Osteocyte (in vitro differentiated cells): ENCODE measurements at regions not wholly inside any gene's neighbourhood (a gene's known extent, or its start where the extent isn't known, plus 50 kb on each side); places are given as distances from the start of the nearest gene placed in this dataset.
"Not testable (repeated sequence)": the region's sequence is repeated elsewhere in the genome, so short reads cannot be mapped to it uniquely, and the experiment has no call there.

Experiments
- DNase-seq: peaks from one replicate; pipeline ENCODE4 v3.0.0; 2021; ENCODE audit warnings: mixed read lengths; ENCODE audit not compliant: unreplicated experiment; ENCODE audit errors: extremely low spot score
- H3K27ac Mint-ChIP-seq: one replicate; pipeline ENCODE4 v1.8.0; 2021; ENCODE audit warnings: mild to moderate bottlenecking, mixed read lengths; ENCODE audit not compliant: unreplicated experiment
- H3K27me3 Mint-ChIP-seq: one replicate; pipeline ENCODE4 v1.8.0; 2021; ENCODE audit warnings: mixed read lengths; ENCODE audit not compliant: unreplicated experiment
- H3K36me3 Mint-ChIP-seq: one replicate; pipeline ENCODE4 v1.8.0; 2021; ENCODE audit warnings: mixed read lengths; ENCODE audit not compliant: unreplicated experiment
- H3K4me1 Mint-ChIP-seq: one replicate; pipeline ENCODE4 v1.8.0; 2021; ENCODE audit warnings: mixed read lengths; ENCODE audit not compliant: unreplicated experiment
- H3K4me3 Mint-ChIP-seq: one replicate; pipeline ENCODE4 v1.8.0; 2021; ENCODE audit warnings: mild to moderate bottlenecking, moderate library complexity, mixed read lengths; ENCODE audit not compliant: unreplicated experiment
- H3K9me3 Mint-ChIP-seq: one replicate; pipeline ENCODE4 v1.8.0; 2021; ENCODE audit warnings: mixed read lengths; ENCODE audit not compliant: unreplicated experiment
- TF ChIP-seq, protein P1 (sequence below): fragments of 200-600 bp; sonication (generic); IDR thresholded peaks from 2 replicates; pipeline ENCODE4 v1.5.0; 2021; ENCODE audit warnings: antibody characterized with exemption, mild to moderate bottlenecking, moderate library complexity

DNA sequence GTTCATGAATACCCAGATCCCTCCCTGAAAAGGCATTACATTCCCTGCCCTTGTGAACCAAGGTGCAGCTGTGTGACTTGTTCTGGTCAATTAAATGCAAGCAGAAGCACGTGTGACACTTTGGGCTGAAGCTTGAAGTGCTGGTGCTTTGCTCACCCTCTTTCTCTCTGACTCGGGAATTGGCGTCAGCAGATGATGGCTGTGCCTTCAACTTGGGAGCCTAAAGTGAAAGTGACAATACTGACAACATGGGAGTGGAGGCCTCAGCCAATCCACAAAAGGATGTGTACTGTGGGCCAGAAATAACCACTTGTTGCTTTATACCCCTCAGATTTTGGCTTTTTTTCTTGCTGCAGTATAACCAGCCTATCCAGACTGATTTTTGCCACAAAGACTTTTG lies 148.3 kb upstream of the THY1 start:
- DNase-seq = no peak
- TF ChIP-seq, protein P1, sequence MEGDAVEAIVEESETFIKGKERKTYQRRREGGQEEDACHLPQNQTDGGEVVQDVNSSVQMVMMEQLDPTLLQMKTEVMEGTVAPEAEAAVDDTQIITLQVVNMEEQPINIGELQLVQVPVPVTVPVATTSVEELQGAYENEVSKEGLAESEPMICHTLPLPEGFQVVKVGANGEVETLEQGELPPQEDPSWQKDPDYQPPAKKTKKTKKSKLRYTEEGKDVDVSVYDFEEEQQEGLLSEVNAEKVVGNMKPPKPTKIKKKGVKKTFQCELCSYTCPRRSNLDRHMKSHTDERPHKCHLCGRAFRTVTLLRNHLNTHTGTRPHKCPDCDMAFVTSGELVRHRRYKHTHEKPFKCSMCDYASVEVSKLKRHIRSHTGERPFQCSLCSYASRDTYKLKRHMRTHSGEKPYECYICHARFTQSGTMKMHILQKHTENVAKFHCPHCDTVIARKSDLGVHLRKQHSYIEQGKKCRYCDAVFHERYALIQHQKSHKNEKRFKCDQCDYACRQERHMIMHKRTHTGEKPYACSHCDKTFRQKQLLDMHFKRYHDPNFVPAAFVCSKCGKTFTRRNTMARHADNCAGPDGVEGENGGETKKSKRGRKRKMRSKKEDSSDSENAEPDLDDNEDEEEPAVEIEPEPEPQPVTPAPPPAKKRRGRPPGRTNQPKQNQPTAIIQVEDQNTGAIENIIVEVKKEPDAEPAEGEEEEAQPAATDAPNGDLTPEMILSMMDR = no peak
- Mint-ChIP-seq H3K27ac (no peak overlapping the region), H3K9me3 (no peaks in the 10 kb centered on the region), H3K36me3 (no peaks in the 10 kb centered on the region), H3K4me3 (no peak overlapping the region), H3K27me3 (peaks cover 22% of the 10 kb centered on the region), H3K4me1 (peaks cover 12% of the 10 kb centered on the region)

DNA sequence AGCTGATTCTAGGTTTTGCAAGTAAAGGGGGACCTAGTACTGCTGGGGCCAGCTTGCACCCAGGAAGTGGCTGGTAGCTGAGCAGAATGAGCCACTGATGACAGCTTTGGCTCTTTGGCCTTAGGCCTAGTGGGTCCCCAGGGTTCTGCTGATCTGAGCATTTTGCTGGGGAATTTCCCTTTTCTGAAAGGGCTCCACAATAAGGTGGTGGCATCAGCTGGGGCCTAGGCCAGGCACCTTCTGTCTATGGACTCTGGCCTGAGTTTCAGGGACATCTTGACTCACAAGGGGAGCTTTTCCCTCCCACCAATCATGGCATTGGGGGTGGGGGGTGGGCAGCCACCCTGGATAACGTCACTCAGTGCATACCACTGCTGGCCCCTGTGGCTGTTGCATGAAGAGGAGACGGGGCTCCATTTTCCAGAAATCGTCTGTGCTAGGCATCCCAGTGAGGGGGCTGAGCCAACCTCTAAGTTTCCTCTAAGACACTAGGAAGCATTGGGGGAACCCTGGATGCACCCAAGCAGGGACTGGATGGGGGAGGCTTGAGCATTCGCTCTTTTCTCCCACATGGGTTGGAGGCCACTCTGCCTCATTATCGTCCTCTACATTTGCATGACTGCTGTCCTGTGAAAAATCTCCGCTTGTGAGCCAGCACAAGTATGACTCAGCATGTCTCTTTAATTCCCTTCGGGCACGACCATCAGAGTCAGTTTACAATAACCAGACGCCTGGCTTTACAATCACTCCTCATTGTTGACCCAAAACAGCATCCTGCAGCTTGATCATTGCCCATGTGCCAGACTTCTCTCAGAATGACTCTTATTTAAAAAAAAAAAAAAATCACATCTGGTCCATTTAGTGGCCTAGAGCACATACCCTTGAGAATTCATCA lies 145.0 kb upstream of the THY1 start:
- Mint-ChIP-seq H3K27me3 (peaks cover 20% of the 10 kb centered on the region), H3K36me3 (no peaks in the 10 kb centered on the region), H3K9me3 (peaks cover 10% of the 10 kb centered on the region), H3K27ac (no peak overlapping the region), H3K4me3 (no peak overlapping the region), H3K4me1 (peaks cover 12% of the 10 kb centered on the region)
- TF ChIP-seq, protein P1 = no peak
- DNase-seq = no peak

DNA sequence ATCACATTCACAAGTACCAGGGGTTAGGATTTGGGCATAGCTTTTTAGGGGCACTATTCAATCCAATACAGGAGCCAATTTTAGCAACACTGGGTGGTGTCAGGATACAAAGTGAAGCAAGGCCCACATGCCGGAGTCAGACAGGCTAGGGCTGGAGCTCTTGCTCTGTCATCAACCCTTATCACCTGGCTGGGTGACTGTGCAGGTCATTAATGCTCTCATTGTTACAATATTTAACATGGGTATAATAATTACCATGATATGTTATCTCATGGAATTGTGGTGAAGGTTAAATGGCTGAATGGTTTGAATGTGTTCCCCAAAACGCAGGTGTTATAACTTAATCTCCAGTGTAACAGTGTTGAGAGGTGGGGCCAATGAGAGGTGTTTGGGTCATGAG lies 143.3 kb upstream of the THY1 start:
- no peak overlapping the region for H3K4me3 Mint-ChIP-seq
- H3K4me1 Mint-ChIP-seq = peaks cover 12% of the 10 kb centered on the region
- peaks cover 35% of the 10 kb centered on the region for H3K27me3 Mint-ChIP-seq

DNA sequence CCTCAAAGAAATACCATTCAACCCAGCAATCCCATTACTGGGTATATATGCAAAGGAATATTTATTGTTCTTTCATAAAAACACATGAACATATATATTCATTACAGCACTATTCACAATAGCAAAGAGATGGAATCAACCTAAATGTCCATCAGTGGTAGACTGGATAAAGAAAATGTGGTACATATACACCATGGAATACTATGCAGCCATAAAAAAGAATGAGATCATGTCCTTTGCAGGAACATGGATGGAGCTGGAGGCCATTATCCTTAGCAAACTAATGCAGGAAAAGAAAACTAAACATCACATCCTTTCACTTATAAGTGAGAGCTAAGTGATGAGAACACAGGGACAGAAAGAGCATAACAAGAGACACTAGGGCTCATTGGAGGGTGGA lies 142.7 kb upstream of the THY1 start:
- Mint-ChIP-seq H3K9me3 (peaks cover 14% of the 10 kb centered on the region), H3K4me1 (peaks cover 12% of the 10 kb centered on the region), H3K27me3 (peaks cover 35% of the 10 kb centered on the region)
- not testable (repeated sequence) for DNase-seq, H3K27ac Mint-ChIP-seq, H3K4me3 Mint-ChIP-seq, H3K36me3 Mint-ChIP-seq

More for the DNA sequence above, 143.3 kb upstream of the THY1 start:
- Mint-ChIP-seq H3K36me3 (no peaks in the 10 kb centered on the region), H3K27ac (no peak overlapping the region), H3K9me3 (peaks cover 14% of the 10 kb centered on the region)
- peak; percentile 32 for DNase-seq
- TF ChIP-seq, protein P1 = no peak

DNA sequence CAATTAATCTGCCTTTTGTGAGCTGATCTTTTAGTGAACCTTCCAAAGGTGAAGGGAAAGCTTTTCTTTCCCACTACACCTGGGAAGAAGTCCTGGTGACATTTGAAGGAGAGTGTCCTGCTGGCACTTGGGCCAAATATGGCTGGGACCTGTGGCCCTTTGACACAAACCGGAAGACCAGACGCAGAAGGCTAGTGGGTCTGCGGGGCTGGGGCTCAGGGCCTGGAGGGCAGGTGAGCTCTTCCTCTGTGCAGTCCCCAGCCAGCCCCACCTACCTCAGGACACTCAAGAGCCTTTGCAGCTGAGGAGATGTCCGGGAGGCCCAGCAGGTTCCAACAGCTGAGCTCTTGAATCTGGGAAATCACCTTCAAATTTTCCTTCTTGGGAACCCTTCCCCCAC lies 138.0 kb upstream of the THY1 start:
- Mint-ChIP-seq H3K9me3 (peaks cover 18% of the 10 kb centered on the region), H3K4me1 (no peaks in the 10 kb centered on the region), H3K4me3 (no peak overlapping the region), H3K27ac (no peak overlapping the region), H3K36me3 (no peaks in the 10 kb centered on the region), H3K27me3 (peaks cover 54% of the 10 kb centered on the region)
- TF ChIP-seq, protein P1 = no peak
- DNase-seq = peak; percentile 75
